Stimulated activated CD4-positive, alpha-beta T cell treated with anti-CD3 and anti-CD28 coated beads, Interleukin-12 subunit alpha, Interleukin-12 subunit beta, amount 100 ng/mL, for 24 hours (primary cell): ENCODE measurements at regions not wholly inside any gene's neighbourhood (a gene's known extent, or its start where the extent isn't known, plus 50 kb on each side); places are given as distances from the start of the nearest gene placed in this dataset.
"Not testable (repeated sequence)": the region's sequence is repeated elsewhere in the genome, so short reads cannot be mapped to it uniquely, and the experiment has no call there.

Experiments
- DNase-seq, 2 experiments: peaks; one replicate each; pipeline ENCODE4 v3.0.0-alpha.2; 2020; ENCODE audit warnings: low read depth in 2 of 2

DNA sequence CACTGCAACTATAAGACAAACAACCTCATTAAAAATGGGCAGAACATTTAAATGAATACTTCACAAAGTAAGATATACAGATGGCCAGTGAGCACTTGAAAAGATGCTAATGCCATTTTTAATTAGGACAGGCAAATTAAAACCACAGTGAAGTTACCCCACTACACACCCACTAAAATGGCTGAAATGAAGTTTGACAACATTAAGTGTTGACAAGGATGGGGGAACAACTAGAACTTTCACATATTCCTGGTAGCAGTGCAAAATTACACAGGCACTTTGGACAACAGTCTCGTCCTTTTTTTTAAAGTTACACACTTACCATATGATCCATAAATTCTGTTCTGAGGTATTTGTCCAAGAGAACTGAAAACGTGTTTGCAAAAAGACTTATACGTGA is 278.9 kb upstream of the DIO3 start:
- DNase-seq, result no peak

DNA sequence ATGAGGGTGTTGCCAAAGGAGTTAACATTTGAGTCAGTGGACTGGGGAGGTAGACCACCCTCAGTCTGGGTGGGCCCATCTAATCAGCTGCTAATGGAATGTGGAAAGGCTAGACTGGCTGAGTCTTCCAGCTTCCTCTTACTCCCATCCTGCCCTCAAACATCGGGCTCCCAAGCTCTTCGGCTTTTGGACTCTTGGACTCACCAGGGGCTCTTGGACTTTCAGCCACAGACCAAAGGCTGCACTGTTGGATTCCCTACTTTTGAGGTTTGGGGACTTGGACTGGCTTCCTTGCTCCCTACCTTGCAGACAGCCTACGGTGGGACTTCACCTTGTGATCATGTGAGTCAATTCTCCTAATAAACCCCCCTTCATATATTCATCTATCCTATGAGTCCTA is 276.6 kb upstream of the DIO3 start:
- no peak for DNase-seq

DNA sequence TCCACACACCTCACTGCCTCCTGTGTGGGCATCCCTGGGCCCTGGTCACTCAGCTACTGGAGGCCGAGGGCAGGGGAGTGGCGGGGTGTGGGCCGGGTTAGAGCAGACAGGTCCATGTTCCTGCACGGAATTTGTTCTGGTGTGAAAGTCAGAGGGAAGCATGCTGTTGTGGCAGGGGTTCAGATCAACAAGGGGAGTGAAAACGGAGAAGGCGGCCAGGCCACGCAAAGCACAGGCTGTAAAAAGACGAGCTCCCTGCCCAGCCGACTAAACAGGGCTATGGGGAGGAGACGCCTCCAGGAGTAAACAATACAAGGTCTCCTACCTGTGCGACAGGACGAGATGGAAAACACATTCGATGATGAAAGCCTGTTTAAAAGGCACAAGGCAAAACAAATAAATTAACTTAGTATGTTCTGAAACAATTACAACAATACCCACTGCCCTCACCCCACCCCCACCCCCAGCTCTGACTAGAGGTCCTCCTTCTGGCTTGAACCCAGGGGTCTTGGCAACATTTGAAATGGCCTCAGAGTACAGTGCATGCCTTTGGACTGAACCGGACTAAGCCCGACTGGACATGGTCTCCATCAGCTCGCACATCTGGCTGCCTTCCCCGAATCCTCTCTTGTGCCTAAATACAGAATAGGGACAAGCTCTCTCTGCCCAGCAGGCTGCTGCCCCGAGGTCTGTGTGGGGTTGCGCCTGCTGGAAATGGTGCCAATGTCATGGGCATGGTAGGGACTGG is 274.9 kb upstream of the DIO3 start:
- no peak for DNase-seq

DNA sequence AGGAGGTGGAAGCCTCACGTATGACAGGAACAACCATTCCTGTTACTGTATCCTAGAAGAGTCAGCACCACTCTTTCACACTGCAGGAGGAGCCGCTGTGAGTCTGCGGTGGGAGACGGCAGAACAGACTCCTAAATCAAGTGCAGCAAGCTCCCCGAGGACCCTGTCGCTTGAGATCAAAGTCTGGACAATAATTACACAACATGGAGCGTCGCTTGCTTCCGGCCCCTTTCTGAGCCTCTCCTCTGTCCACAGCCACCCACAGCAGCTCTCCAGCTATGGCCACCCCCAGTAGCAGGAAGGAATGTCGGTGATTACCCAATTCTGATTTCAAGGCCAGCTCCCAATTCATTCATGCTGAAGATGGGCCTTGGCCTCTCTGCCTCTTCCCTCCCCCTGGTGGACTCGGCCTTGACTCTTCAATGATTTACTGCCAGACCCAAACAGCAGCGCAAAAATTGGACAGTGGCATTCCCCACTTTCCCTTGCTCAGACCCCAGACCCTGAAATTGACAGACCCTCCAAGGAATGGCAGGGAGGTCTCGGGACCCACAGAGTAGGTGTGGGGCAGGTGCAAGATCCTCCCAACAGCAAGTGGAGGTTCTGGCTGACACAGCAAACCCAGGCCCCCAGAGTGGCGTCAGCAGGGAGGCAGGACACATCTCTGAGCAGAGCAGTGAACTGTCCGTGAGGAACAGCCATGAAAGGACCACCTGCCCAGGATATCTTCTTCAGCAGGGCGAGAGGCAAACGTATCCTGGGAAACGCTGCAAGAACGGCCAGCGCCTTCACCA is 272.7 kb upstream of the DIO3 start:
- DNase-seq, result no peak

DNA sequence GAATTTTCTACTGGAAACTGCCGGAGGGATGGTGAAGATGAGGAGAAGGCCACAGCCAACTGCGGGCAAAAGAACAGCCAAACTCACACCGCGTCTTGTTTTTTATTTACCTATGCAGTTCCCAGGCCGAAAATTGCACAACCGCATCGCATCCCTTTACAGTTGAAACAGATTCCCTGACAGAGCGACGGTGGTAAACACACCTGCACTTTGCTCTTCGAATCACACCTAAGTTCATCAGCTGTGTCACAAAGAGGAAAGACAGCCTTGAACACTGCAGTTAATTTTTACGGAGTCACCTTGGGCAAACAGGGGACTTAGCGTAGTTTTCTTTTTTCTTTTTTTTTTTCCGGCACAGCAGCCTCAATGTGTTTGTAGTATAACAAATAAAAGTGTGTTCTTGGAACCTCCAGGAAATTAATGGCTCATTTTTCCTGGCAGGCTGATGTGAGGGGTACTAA is 272.0 kb upstream of the DIO3 start:
- DNase-seq, result no peak

DNA sequence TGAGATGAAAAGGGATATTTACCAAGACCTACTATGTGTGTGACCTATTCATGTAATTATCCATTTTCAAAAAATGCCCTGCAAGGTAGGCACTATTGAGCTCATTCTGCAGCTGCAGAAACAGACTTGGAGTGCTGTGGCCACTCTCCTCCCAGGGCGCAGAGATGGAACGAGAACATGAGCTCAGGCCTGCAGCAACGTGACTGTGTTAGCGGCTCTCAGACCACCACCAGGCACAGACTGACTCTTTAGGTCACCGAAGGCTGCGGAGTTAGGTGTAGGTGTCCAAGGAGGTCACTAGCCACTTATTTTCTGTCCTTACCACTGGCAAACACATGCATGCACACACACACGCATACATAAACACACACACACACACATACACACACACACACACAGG is 271.4 kb upstream of the DIO3 start:
- no peak for DNase-seq

DNA sequence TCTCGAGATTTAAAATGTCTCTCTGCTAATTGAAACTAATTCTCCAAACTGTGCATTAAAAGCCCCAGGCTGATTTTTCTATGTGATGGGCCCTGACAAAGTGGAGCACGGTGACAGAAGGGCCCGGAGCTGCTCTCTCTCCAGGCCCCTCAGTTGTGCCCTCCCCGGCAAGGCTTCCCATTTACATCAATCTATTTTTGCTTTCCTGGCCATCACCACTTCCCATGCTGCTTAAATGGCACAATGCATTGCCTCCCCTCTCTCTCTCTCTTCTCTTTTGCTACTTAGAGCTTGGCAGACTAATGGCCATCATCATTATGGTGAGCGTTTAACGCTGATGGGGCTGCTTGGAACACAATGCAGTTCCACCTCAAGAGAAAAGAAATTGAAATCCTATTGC is 270.7 kb upstream of the DIO3 start:
- no peak for DNase-seq

DNA sequence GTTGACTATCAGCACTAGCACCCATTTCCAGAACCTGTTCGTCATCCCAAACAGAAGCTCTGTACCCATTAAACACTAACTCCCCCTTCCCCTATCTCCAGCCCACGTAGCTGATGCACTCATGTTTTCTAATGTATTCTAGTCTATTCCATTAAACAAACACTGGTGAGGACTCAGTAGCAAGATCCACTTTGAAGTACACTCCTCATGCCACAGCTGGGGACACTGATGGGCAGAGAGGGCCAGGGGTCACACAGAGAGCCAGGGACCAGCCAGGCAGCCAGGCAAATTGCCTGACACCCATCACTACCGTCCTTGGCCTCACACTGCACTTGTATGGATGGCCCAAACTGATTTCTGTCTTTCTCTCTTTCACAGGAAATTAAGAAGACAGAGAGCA is 269.9 kb upstream of the DIO3 start:
- no peak for DNase-seq

DNA sequence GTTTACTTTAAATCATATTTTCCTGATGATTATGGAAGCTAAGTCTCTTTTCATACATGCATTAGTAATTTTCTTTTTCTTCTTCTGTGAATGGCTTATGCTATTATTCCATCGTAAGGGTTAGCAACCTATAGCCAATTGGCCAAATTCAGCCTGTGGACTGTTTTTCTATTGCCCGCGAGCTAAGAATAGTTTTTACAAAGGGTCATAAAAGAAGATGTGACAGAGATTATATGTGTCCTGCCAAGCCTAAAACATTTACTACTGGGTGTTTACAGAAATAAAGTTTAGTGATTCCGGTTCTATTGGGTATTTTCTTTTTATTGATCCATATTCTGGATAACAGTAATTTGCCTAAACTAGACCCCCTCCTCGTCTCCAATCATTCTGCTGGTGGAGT is 268.8 kb upstream of the DIO3 start:
- DNase-seq, result no peak

DNA sequence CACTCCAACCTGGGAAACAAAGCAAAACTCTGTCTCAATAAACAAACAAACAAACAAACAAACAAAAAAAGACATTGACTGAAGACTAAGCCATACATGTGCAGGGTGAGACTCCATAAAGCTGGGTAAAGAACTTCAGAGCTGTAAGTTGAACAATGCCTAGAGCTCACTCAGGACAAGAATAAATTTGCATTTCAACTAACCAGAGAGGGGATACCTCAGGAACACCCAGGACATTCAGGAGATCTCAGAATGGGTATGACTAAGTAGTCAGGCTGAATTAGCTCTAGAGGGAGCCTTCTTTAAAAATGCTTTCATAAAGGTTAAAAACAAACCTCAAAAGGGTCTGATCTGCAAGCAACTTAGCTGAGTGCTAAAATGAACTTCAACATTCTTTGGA is 267.7 kb upstream of the DIO3 start:
- no peak for DNase-seq

DNA sequence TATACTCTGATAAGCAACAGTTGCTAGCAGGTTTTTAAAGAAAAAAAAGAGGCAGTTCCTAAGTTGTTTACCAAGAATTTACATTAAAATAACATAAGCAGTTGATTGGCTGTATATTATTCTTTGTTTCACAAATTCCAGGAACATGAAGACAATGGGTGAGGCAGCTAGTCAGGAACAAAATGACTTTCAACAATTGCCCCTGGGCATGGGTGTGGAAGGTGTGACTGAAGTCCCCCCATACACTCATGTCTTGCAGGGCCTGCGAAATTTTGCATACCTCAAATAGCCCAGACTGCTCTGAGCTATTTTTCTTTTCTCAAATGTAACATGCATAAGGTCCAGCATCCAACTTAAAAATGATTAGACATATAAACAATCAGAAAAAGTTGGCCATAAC is 267.2 kb upstream of the DIO3 start:
- DNase-seq, result no peak

DNA sequence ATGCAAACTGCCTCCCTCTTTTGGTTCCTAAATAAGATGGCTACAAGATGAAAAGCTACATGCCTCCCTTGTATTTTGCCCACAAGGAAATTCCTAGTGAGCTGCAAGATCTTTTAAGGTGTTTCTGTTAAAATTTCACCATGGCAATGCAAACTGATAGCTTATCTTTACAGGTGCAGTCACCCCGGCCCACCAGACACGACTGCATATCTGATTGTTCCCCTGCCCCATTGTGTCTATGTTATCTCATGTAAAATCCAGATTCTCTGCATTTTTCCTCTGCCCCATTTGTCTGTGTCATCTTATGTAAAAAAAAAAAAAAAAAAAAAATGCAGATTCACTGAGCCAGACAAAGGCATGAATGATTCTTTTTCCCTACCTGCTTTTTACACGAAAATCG is 261.5 kb upstream of the DIO3 start:
- DNase-seq, result not testable (repeated sequence)

DNA sequence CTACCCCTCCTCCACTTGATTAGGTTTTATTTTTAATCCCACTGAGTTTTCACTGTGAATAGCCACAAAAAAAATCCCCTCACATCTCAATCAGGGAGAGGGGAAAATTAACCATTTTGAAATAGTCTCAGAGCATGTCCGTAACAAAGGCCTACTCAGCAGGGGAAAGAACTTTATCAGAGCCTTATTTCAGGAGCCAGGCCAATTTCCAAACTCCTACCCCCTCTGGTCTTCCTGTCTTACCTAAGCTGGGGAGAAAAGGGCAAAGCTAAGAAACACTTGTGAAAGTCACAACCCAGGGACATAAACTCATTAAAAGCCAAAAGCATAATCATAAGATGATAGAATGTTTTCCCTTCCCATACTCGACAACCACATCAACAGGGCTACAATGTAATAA is 260.3 kb upstream of the DIO3 start:
- DNase-seq, result no peak

DNA sequence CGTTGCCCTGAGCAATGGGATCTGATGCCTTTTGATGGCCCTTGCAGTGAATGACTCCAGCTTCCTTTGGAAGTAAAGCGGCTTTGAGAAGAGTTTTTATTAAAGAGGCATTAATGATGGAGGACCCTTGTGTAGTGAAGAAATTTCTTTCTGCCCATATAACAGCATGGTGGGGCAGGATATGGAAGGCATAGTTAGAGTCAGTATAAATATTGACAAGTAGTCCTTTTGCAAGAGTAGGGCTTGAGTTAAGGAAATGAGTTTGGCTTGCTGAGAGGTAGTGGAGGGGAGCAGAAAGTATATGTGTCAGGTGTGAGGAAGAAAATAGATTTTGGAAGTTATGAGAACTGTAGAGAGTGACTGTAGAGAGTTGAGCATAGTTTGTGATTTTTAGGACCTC is 254.1 kb upstream of the DIO3 start:
- not testable (repeated sequence) for DNase-seq

DNA sequence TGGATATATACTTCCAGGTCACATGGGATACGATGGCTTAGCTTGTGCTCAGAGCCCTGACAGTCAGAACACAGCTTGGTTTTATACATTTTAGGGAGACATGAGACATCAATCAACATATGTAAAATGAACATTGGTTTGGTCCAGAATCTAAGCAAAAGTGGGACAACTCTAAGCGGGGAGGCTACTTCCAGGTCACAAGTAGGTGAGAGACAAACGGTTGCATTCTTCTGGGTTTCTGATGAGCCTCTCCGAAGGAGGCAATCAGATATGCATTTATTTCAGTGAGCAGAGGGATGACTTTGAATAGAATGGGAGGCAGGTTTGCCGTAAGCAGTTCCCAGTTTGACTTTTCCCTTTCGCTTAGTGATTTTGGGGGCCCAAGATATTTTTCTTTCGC is 250.1 kb upstream of the DIO3 start:
- not testable (repeated sequence) for DNase-seq

DNA sequence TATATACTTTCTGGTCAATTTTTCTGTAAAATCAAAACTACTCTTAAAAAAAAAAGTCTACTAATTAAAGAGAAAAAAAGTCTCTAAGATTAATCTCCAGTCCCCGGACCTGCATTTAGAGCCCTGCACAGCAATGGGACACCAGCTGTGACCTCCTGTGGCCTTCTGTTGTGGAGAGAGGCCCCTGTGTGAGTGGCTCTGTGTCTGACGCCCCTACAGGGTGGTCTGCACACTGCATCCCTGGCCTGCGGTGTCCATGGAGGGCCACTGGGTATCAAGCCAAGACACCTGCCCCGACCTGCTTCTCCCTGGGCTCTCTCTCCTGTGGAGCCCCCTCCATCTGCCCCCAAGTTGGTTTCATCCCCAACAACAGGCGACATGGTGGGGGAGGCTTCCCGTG is 248.0 kb upstream of the DIO3 start:
- no peak for DNase-seq

DNA sequence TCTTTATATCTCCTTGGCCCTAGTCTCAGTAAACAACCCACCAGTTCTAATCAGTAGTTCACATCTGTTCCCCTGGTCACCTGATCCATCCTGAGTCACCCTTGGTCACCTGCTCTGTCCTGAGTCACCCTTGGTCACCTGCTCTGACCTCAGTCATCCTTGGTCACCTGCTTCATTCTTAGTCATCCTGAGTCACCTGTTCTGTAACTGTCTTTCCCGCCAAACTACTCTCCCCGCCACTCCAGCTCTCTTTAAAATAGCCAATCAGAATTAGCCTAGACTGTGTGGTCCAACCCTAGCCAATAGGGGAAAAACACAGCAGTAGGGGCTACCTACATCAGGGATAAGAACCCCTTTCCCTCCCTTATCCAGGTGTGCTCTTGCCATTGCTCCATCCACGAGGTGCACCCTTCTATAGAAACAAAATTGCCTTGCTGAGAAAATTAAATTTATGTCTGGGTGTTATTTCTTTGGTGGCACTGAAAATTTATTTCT is 245.4 kb upstream of the DIO3 start:
- DNase-seq, result no peak

DNA sequence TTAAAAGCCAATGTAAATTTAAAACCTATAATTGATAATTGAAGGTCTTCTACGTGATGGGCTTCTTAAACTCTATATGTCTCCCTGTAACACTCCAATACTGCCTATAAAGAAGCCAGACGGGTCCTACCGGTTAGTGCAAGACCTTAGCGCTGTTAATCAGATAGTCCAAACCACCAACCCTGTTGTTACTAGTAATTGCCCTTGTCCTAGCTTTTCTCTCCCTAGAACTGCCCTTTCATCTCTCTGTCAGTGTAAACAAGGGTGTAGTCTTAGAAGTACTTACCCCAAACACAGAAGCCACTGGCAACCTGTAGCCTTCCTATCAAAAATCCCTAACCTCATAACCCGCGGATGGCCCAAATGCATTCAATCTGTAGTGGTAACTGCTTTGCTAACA is 243.0 kb upstream of the DIO3 start:
- DNase-seq, result no peak

DNA sequence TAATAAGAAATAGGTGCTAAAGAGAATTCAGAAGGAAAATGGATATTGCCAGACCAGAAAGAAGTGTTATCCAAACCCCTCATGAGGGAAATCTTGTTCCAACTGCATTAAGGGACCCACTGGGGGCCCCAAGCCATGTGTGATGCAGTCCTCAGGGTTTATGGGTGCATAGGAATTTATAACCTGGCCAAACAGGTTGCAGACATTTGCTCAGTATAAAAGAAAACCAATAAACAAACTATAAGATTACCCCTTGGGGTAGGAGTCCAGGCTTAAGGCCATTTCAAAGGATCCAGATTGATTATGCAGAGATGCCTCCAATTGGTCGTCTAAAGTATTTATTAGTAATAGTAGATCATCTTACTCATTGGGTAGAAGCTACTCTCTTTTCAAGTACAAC is 240.9 kb upstream of the DIO3 start:
- DNase-seq, result no peak

DNA sequence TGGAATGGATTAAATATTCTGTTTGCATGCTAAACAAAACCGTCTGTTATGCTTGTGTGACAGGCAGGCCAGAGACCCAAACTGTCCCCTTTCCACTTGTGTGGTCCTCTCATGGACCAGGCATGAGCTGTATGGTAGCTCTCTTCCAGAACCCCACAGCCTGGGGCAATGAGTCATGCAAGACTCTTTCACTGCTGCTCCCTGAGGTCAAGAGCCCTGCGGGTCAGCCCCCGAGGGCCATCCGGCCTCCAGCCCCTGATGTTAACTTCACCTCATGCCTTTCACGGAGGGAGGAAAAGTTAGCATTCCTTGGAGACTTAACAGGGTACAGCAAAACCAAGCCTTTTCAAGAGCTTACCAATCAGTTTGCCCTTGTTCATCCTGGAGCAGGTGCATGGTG is 239.1 kb upstream of the DIO3 start:
- no peak for DNase-seq

DNA sequence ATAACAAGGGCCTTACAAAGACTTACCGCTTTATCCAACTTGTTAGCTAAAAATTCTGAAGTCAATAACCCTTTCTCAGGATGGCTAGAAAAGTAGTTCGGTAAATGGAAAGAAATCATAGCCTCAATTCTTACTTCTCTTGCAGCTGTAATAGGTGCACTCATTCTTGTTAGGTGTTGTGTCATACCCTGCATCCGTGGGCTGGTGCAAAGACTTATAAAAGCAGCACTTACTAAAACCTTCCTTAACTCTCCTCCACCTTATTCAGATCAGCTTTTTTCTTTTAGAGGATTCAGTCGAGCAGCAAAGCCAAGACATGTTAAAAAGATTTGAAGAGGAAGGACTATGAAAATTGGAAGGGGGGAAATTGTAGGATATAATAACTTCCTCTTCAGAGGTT is 238.2 kb upstream of the DIO3 start:
- no peak for DNase-seq

DNA sequence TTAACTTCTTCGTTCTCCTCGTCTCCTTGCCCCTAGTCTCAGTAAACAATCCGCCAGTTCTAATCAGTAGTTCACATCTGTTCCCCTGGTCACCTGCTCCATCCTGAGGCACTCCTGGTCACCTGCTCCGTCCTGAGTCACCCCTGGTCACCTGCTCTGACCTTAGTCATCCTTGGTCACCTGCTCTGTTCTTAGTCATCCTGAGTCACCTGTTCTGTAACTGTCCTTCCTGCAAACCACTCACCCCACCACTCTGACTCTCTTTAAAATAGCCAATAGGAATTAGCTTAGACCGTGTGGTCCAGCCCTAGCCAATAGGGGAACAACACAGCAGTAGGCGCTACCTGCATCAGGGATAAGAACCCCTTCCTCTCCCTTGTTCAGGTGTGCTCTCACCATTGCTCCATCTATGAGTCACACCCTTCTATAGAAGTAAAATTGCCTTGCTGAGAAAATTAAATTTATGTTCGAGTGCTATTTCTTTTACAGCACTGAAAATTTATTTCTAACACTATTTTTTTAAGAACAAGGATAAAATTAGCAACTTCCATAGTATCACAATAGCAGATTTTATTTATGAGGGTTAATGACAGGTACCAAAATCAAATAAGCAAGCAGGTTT is 237.6 kb upstream of the DIO3 start:
- DNase-seq, result not testable (repeated sequence)

DNA sequence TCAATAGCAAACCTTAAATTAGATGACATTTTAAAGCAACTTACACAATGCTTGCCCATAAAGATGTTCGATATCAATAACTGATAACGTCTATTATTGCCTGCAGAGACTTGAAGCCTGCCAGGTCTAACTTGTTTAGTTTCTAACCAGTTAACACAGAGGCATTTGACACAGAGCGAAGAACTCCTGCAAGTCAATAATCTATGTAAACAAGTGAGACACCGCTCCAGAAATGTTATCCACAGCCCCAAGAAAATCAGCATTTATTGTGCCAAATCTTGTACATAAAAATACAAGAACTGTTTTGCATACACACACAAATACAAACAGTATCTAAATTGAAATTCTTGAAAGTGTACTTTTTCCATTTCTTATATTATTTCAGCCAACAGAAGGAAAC is 236.0 kb upstream of the DIO3 start:
- no peak for DNase-seq
